Esophagus squamous epithelium (tissue), 4 donors: ENCODE measurements at regions not wholly inside any gene's neighbourhood (a gene's known extent, or its start where the extent isn't known, plus 50 kb on each side); places are given as distances from the start of the nearest gene placed in this dataset.

Source experiments
- POLR2A ChIP-seq, 4 donors: fragments of 450-650 bp; IDR thresholded peaks; one replicate each; pipeline ENCODE4 v1.6.1; 2017; ENCODE audit warnings: antibody characterized with exemption in 4 of 4, mild to moderate bottlenecking in 4 of 4, moderate library complexity in 3 of 4
- TF ChIP-seq, protein P1 (sequence below), 6 experiments: fragments of 450-650 bp in 4 of 6; fragments of 200-600 bp in 2 of 6; sonication (generic) in 2 of 6; IDR thresholded peaks; one replicate each; pipeline ENCODE4 v1.5.1; 2016 to 2019; ENCODE audit warnings: antibody characterized with exemption in 6 of 6, mild to moderate bottlenecking in 4 of 6, moderate library complexity in 4 of 6

- TF ChIP-seq, protein P1, sequence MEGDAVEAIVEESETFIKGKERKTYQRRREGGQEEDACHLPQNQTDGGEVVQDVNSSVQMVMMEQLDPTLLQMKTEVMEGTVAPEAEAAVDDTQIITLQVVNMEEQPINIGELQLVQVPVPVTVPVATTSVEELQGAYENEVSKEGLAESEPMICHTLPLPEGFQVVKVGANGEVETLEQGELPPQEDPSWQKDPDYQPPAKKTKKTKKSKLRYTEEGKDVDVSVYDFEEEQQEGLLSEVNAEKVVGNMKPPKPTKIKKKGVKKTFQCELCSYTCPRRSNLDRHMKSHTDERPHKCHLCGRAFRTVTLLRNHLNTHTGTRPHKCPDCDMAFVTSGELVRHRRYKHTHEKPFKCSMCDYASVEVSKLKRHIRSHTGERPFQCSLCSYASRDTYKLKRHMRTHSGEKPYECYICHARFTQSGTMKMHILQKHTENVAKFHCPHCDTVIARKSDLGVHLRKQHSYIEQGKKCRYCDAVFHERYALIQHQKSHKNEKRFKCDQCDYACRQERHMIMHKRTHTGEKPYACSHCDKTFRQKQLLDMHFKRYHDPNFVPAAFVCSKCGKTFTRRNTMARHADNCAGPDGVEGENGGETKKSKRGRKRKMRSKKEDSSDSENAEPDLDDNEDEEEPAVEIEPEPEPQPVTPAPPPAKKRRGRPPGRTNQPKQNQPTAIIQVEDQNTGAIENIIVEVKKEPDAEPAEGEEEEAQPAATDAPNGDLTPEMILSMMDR (IDR thresholded peaks at IDR 0.05), result no peak
- no peak for TF ChIP-seq POLR2A (IDR thresholded peaks at IDR 0.05)
These were observed 1034.1 kb downstream of the BCL11B start for GRCh38 chr14:98237939-98238338.
